GM21576 (cell line): ENCODE measurements at regions not wholly inside any gene's neighbourhood (a gene's known extent, or its start where the extent isn't known, plus 50 kb on each side); places are given as distances from the start of the nearest gene placed in this dataset.

Experiments
- ATAC-seq: cut with Tn5 transposase; IDR thresholded peaks from one replicate; pipeline ENCODE4 v1.9.1; 2021; ENCODE audit warnings: mild to moderate bottlenecking, moderate library complexity; ENCODE audit not compliant: unreplicated experiment

- ATAC-seq = no peak
Observed at GRCh38 chr7:13407911-13408310, 581.6 kb downstream of the ETV1 start.

GRCh38 chr7:13411151-13411550, 578.3 kb downstream of the ETV1 start:
- no peak for ATAC-seq

GRCh38 chr7:13411636-13412035, 577.8 kb downstream of the ETV1 start:
- no peak for ATAC-seq

- ATAC-seq = no peak
Observed at GRCh38 chr7:13414181-13414580, 575.3 kb downstream of the ETV1 start.

- ATAC-seq = no peak
Observed at GRCh38 chr7:13414661-13415107, 574.8 kb downstream of the ETV1 start.

GRCh38 chr7:13416071-13416470, 573.4 kb downstream of the ETV1 start:
- no peak for ATAC-seq

- ATAC-seq = no peak
Observed at GRCh38 chr7:13416544-13416943, 572.9 kb downstream of the ETV1 start.

GRCh38 chr7:13420726-13421125, 568.7 kb downstream of the ETV1 start:
- no peak for ATAC-seq

- ATAC-seq = no peak
Observed at GRCh38 chr7:13421776-13422175, 567.7 kb downstream of the ETV1 start.

- no peak for ATAC-seq
Observed at GRCh38 chr7:13433946-13434345, 555.5 kb downstream of the ETV1 start.

GRCh38 chr7:13442226-13442625, 547.2 kb downstream of the ETV1 start:
- no peak for ATAC-seq

- no peak for ATAC-seq
Observed at GRCh38 chr7:13447637-13448036, 541.8 kb downstream of the ETV1 start.

GRCh38 chr7:13448243-13448642, 541.2 kb downstream of the ETV1 start:
- no peak for ATAC-seq

GRCh38 chr7:13449460-13449859, 540.0 kb downstream of the ETV1 start:
- ATAC-seq = no peak

GRCh38 chr7:13454916-13455592, 534.4 kb downstream of the ETV1 start:
- no peak for ATAC-seq

- ATAC-seq = no peak
Observed at GRCh38 chr7:13457790-13458189, 531.7 kb downstream of the ETV1 start.

- no peak for ATAC-seq
Observed at GRCh38 chr7:13466874-13467547, 522.5 kb downstream of the ETV1 start.

GRCh38 chr7:13476881-13477444, 512.5 kb downstream of the ETV1 start:
- ATAC-seq = no peak

- ATAC-seq = no peak
Observed at GRCh38 chr7:13489386-13489785, 500.1 kb downstream of the ETV1 start.

- no peak for ATAC-seq
Observed at GRCh38 chr7:13496976-13497375, 492.5 kb downstream of the ETV1 start.

- ATAC-seq = no peak
Observed at GRCh38 chr7:13508586-13508985, 480.9 kb downstream of the ETV1 start.

GRCh38 chr7:13518738-13519137, 470.7 kb downstream of the ETV1 start:
- no peak for ATAC-seq
